ENCODE measurements at regions not wholly inside any gene's neighbourhood (a gene's known extent, or its start where the extent isn't known, plus 50 kb on each side); places are given as distances from the start of the nearest gene placed in this dataset.
"Not testable (repeated sequence)": the region's sequence is repeated elsewhere in the genome, so short reads cannot be mapped to it uniquely, and the experiment has no call there.

- TF ChIP-seq POLR2A (IDR thresholded peaks at IDR 0.05; ENCODE audit: low read length) (no peak), GATA1 (IDR thresholded peaks at IDR 0.05; ENCODE audit: low read depth, low read length) (no peak)
- no peak for DNase-seq
Observed at GRCh38 chr21:35566874-35567273, 493.5 kb downstream of the SETD4 start.

GRCh38 chr21:35565204-35565611 lies 495.1 kb downstream of the SETD4 start:
- DNase-seq: no peak
- TF ChIP-seq POLR2A (IDR thresholded peaks at IDR 0.05; ENCODE audit: low read length) (no peak), GATA1 (IDR thresholded peaks at IDR 0.05; ENCODE audit: low read depth, low read length) (no peak)

GRCh38 chr21:35563885-35564451 lies 496.4 kb downstream of the SETD4 start:
- DNase-seq: no peak
- TF ChIP-seq POLR2A (IDR thresholded peaks at IDR 0.05; ENCODE audit: low read length) (no peak), GATA1 (IDR thresholded peaks at IDR 0.05; ENCODE audit: low read depth, low read length) (no peak)

GRCh38 chr21:35562876-35563275 lies 497.4 kb downstream of the SETD4 start:
- TF ChIP-seq GATA1 (IDR thresholded peaks at IDR 0.05; ENCODE audit: low read depth, low read length) (no peak), POLR2A (IDR thresholded peaks at IDR 0.05; ENCODE audit: low read length) (no peak)
- DNase-seq: no peak

GRCh38 chr21:35561116-35561515 lies 499.2 kb downstream of the SETD4 start:
- no peak for DNase-seq
- TF ChIP-seq POLR2A (IDR thresholded peaks at IDR 0.05; ENCODE audit: low read length) (no peak), GATA1 (IDR thresholded peaks at IDR 0.05; ENCODE audit: low read depth, low read length) (no peak)

- DNase-seq: no peak
Observed at GRCh38 chr21:35559829-35560225, 500.5 kb downstream of the SETD4 start.

GRCh38 chr21:35559128-35559828 lies 501.0 kb downstream of the SETD4 start:
- TF ChIP-seq GATA1 (IDR thresholded peaks at IDR 0.05; ENCODE audit: low read depth, low read length) (no peak), POLR2A (IDR thresholded peaks at IDR 0.05; ENCODE audit: low read length) (no peak)
- no peak for DNase-seq

More at GRCh38 chr21:35559829-35560225, 500.5 kb downstream of the SETD4 start:
- no peak for TF ChIP-seq POLR2A (IDR thresholded peaks at IDR 0.05; ENCODE audit: low read length)
- no peak for TF ChIP-seq GATA1 (IDR thresholded peaks at IDR 0.05; ENCODE audit: low read depth, low read length)

GRCh38 chr21:35556536-35556935 lies 503.8 kb downstream of the SETD4 start:
- no peak for DNase-seq
- TF ChIP-seq GATA1 (IDR thresholded peaks at IDR 0.05; ENCODE audit: low read depth, low read length): no peak
- no peak for TF ChIP-seq POLR2A (IDR thresholded peaks at IDR 0.05; ENCODE audit: low read length)

- not testable (repeated sequence) for DNase-seq
Observed at GRCh38 chr21:35552483-35552882, 503.4 kb upstream of the RUNX1 start.

GRCh38 chr21:35548904-35549615 lies 500.0 kb upstream of the RUNX1 start:
- no peak for DNase-seq
- TF ChIP-seq POLR2A (IDR thresholded peaks at IDR 0.05; ENCODE audit: low read length) (no peak), GATA1 (IDR thresholded peaks at IDR 0.05; ENCODE audit: low read depth, low read length) (no peak)

GRCh38 chr21:35547946-35548774 lies 499.1 kb upstream of the RUNX1 start:
- DNase-seq: peak; percentile 73 to 86
- TF ChIP-seq POLR2A (IDR thresholded peaks at IDR 0.05; ENCODE audit: low read length): no peak
- no peak for TF ChIP-seq GATA1 (IDR thresholded peaks at IDR 0.05; ENCODE audit: low read depth, low read length)

- no peak for TF ChIP-seq POLR2A (IDR thresholded peaks at IDR 0.05; ENCODE audit: low read length)
- no peak for TF ChIP-seq GATA1 (IDR thresholded peaks at IDR 0.05; ENCODE audit: low read depth, low read length)
Observed at GRCh38 chr21:35543746-35544145, 494.6 kb upstream of the RUNX1 start.

GRCh38 chr21:35540950-35541638 lies 492.0 kb upstream of the RUNX1 start:
- TF ChIP-seq GATA1 (IDR thresholded peaks at IDR 0.05; ENCODE audit: low read depth, low read length): no peak
- DNase-seq: no peak

More at GRCh38 chr21:35543746-35544145, 494.6 kb upstream of the RUNX1 start:
- DNase-seq: no peak

All from erythroblast (primary cell).